NCI-H510A treated with DMSO at 0.1 percent for 48 hours (cell line): ENCODE measurements at regions not wholly inside any gene's neighbourhood (a gene's known extent, or its start where the extent isn't known, plus 50 kb on each side); places are given as distances from the start of the nearest gene placed in this dataset.

Source experiments
- DNase-seq: peaks from one replicate; lab custom pipeline; 2025; lab: John Stamatoyannopoulos, UW

- DNase-seq = no peak
These were observed 505.9 kb upstream of the MANEA start for GRCh38 chr6:95071464-95071863.

- no peak for DNase-seq
These were observed 498.9 kb upstream of the MANEA start for GRCh38 chr6:95078457-95078856.

GRCh38 chr6:95081231-95081630 is 496.1 kb upstream of the MANEA start:
- no peak for DNase-seq

- DNase-seq = no peak
These were observed 495.4 kb upstream of the MANEA start for GRCh38 chr6:95081949-95082348.

GRCh38 chr6:95083506-95083905 is 493.8 kb upstream of the MANEA start:
- no peak for DNase-seq

- DNase-seq = no peak
These were observed 492.5 kb upstream of the MANEA start for GRCh38 chr6:95084867-95085266.

- peak; percentile 50 for DNase-seq
These were observed 489.8 kb upstream of the MANEA start for GRCh38 chr6:95087394-95088097.

- peak; percentile 71 for DNase-seq
These were observed 485.4 kb upstream of the MANEA start for GRCh38 chr6:95091823-95092436.

GRCh38 chr6:95093154-95093553 is 484.2 kb upstream of the MANEA start:
- DNase-seq = no peak

- DNase-seq = no peak
These were observed 482.3 kb upstream of the MANEA start for GRCh38 chr6:95094751-95095663.

GRCh38 chr6:95095855-95096254 is 481.5 kb upstream of the MANEA start:
- DNase-seq = no peak

GRCh38 chr6:95099410-95099809 is 477.9 kb upstream of the MANEA start:
- DNase-seq = no peak

- DNase-seq = no peak
These were observed 468.1 kb upstream of the MANEA start for GRCh38 chr6:95109212-95109611.

- DNase-seq = no peak
These were observed 466.6 kb upstream of the MANEA start for GRCh38 chr6:95110767-95111166.

GRCh38 chr6:95117236-95117635 is 460.1 kb upstream of the MANEA start:
- DNase-seq = no peak

GRCh38 chr6:95119927-95120326 is 457.4 kb upstream of the MANEA start:
- no peak for DNase-seq

- peak; percentile 60 for DNase-seq
These were observed 456.4 kb upstream of the MANEA start for GRCh38 chr6:95120984-95121383.

- peak; percentile 2 for DNase-seq
These were observed 450.1 kb upstream of the MANEA start for GRCh38 chr6:95127261-95127660.

- DNase-seq = no peak
These were observed 448.9 kb upstream of the MANEA start for GRCh38 chr6:95128439-95128838.

GRCh38 chr6:95128947-95129346 is 448.4 kb upstream of the MANEA start:
- no peak for DNase-seq

- DNase-seq = no peak
These were observed 443.8 kb upstream of the MANEA start for GRCh38 chr6:95133578-95133977.

- no peak for DNase-seq
These were observed 442.2 kb upstream of the MANEA start for GRCh38 chr6:95135182-95135581.

GRCh38 chr6:95142101-95142500 is 435.2 kb upstream of the MANEA start:
- no peak for DNase-seq
